ENCODE measurements at regions not wholly inside any gene's neighbourhood (a gene's known extent, or its start where the extent isn't known, plus 50 kb on each side); places are given as distances from the start of the nearest gene placed in this dataset.
"Not testable (repeated sequence)": the region's sequence is repeated elsewhere in the genome, so short reads cannot be mapped to it uniquely, and the experiment has no call there.

- DNase-seq, result no peak
These were observed 50.4 kb upstream of the PRSS23 start for GRCh38 chr11:86749821-86750401.

GRCh38 chr11:86749376-86749775, 51.0 kb upstream of the PRSS23 start:
- DNase-seq, result no peak

GRCh38 chr11:86748296-86748695, 52.0 kb upstream of the PRSS23 start:
- DNase-seq, result no peak

GRCh38 chr11:86747801-86748200, 52.5 kb upstream of the PRSS23 start:
- DNase-seq, result no peak

GRCh38 chr11:86746514-86746913, 53.8 kb upstream of the PRSS23 start:
- DNase-seq, result no peak

DNA sequence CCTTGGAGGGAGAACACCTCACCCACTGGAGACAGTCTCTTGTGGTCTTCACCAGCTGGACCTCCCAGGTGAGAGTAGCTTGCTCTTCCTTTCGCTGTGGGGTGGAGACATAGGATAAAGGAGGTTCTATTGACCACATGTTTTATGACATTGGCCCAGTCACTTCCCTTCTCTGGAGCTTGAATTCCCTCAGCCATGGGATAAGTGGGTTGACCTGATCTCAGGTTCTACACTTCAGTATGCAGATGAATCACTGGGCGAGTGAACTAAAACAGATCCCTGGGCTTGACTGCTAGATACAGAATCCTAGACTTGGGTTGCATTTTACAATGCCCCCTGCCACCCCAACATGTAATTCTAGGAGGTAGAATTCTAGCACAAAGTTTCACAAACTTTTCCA, 54.8 kb upstream of the PRSS23 start:
- no peak for DNase-seq

- DNase-seq, result no peak
These were observed 56.9 kb upstream of the PRSS23 start for GRCh38 chr11:86743223-86744118.

- no peak for DNase-seq
These were observed 58.2 kb upstream of the PRSS23 start for GRCh38 chr11:86741839-86742805.

- DNase-seq, result no peak
These were observed 58.9 kb upstream of the PRSS23 start for GRCh38 chr11:86741484-86741835.

DNA sequence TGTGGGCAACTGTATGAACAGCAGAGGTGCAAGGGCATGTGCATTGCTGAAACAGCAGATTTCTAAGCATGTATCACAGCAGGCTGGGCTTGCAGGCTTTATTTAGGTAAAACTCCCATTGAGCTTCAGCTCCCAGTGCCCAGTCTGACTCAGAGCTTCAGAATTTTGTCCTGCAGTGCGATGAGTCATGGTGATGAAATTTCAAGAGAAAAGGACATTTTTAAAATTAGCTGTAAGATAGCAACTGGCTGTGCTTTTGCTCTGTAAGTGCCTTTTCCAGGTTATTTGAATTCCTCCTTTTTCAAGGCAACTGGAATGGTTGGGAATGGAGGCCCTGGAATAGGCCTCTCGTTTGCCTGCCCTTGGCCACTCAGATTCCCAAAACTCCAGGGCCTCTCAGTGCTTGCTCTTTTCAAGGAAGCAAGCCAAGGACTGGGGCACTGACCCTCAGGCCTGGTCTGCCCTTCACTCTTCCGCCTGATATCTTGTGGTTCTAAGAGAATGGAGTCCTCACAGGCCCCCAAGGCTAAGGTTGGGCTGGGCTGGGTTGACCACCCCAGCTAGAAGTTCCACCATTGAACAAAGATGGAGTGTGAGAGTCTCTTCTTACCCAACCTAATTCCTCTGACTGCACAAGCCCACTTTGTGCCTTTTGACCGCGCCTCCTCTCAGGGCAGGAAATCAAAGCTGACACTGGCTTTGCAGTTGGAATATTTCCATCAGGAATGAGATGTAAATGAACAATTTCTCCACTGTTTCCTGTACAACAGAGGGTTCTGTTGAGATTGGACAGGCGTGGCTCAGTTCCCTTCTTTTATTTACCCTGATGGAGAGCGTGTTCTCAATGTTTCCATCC, 59.5 kb upstream of the PRSS23 start:
- peak; percentile 50 to 53 for DNase-seq

GRCh38 chr11:86738568-86738967, 61.8 kb upstream of the PRSS23 start:
- DNase-seq, result no peak

- no peak for DNase-seq
These were observed 62.6 kb upstream of the PRSS23 start for GRCh38 chr11:86737737-86738136.

GRCh38 chr11:86737230-86737629, 63.1 kb upstream of the PRSS23 start:
- DNase-seq, result no peak

DNA sequence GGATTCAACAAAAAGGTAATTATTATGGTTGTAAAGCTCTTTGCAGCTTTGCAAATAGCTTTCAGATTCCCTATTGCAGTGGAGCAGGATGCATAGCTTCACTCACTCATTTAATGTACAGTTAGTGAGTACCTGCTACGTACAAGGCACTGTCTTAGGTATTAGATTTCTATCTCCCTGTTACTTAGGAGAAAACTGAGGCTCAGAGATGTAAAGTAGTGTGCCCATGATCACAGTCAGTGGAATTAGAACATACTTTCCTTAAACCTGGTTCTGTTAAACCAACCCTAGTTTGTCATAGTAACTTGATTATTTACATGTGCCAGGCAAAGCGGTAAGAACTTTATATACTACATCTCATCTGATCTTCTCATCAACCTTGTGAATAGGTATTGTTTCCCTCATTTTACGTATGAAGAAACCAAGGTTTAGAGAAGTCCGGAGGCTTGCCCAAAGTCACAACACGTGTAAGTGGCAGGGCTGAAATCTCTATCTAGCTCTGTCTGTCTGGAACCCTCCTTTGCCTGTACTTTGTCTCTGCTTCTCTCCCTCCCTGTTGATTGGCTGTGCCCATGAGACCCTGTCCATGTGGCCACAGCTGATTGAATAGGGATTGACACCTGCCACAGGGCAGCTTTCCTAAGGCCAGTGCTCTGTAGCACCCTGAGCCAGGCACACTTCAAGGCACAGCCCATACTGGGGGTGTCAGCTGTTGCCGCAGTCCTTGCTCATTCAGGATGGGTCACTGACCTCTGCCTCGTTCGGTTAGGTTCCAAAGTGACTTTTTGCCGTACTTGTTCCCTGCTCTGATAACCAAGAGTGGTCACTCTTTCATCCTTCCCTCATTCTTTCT, 63.8 kb upstream of the PRSS23 start:
- DNase-seq, result no peak

DNA sequence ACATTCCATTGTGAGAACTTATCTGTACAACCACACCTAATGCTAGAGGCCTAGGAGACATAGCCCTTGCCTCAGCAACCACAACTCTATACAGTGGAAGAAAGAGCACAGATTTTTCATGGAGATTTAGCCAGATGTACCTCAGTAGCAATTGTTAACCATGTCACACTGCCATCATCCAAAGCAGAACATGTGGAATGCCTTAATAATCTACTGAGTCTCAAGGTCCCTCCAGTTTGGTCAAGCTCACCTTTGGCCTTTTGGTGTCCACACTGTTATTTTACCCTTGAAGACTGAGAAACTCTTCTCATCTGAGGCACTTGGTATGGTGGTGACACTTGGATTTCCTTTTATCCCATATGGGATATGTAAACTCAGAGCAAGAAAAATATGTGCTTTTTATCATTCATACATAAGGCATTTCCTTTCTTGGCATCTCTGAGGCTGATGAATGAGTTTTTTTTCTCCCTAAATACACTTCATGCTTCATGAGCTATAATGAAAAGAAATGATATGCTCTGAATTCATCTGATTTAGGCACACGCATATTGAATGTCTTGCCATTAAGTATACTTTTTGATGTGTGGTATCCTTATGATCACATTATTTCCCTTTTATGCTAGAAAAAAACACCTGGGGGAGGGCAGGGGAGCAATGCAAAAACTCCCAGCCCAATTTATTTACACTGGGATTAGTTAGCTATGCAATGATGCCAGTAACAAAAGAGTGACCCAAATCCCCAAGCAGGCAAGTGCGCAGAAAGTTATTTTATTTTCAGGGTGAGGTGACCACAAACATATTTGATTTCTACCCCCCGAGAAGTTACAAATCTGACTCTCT, 63.3 kb upstream of the ME3 start:
- DNase-seq, result no peak

GRCh38 chr11:86732739-86733138, 60.3 kb upstream of the ME3 start:
- not testable (repeated sequence) for DNase-seq

GRCh38 chr11:86732286-86732685, 59.9 kb upstream of the ME3 start:
- DNase-seq, result not testable (repeated sequence)

DNA sequence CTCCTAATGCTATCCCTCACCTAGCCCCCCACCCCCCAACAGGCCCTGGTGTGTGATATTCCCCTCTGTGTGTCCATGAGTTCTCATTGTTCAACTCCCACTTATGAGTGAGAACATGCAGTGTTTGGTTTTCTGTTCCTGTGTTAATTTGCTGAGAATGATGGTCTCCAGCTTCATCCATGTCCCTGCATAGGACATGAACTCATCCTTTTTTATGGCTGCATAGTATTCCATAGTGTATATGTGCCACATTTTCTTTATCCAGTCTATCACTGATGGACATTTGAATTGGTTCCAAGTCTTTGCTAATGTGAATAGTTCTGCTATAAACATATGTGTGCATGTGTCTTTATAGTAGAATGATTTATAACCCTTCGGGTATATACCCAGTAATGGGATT, 57.2 kb upstream of the ME3 start:
- not testable (repeated sequence) for DNase-seq

DNA sequence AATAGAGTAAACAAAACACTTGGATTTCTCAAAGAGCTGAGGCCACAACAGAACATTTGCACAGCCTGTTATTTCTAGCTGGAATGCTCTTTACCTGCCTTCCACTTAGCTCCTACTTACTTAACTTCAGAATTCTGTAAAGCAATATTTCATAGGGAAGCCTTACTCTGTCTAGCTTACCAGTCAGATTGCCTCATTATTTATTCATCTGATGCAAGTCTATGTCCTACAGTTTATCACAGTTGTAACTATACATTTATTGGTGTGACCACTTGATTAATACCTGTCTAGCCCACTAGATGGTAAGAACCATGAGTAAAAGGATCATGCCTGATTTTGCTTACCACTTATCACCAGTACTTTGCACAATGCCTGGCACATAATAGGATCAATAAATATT, 56.1 kb upstream of the ME3 start:
- no peak for DNase-seq

- no peak for DNase-seq
These were observed 54.5 kb upstream of the ME3 start for GRCh38 chr11:86726770-86727504.
